ENCODE measurements at regions not wholly inside any gene's neighbourhood (a gene's known extent, or its start where the extent isn't known, plus 50 kb on each side); places are given as distances from the start of the nearest gene placed in this dataset.
"Not testable (repeated sequence)": the region's sequence is repeated elsewhere in the genome, so short reads cannot be mapped to it uniquely, and the experiment has no call there.

- Histone ChIP-seq H3K4me1 (ENCODE audit: control insufficient read depth, insufficient read depth, low read length) (no peaks in the 10 kb centered on the region), H3K4me3 (ENCODE audit: low read depth, low read length) (no peak overlapping the region), H3K9me3 (ENCODE audit: control insufficient read depth, insufficient read depth, low read length) (no peaks in the 10 kb centered on the region), H3K27me3 (ENCODE audit: control insufficient read depth, insufficient read depth, low read length) (no peaks in the 10 kb centered on the region), H3K36me3 (ENCODE audit: control insufficient read depth, insufficient read depth, low read length) (no peaks in the 10 kb centered on the region), H3K27ac (ENCODE audit: low read depth, low read length) (no peak overlapping the region)
- WGBS (ENCODE audit: insufficient coverage) = no CpG with 5 or more reads among the region's 1 CpG
- no peak for DNase-seq (ENCODE audit: low read depth in 4 of 6, low spot score in 6 of 6)
Measured at GRCh38 chr3:22836131-22836530, 367.0 kb upstream of the UBE2E2 start.

GRCh38 chr3:22843854-22844253, 359.3 kb upstream of the UBE2E2 start:
- WGBS (ENCODE audit: insufficient coverage) = no CpG with 5 or more reads among the region's 3 CpGs
- no peak overlapping the region for H3K27ac ChIP-seq (ENCODE audit: low read depth, low read length)
- no peaks in the 10 kb centered on the region for H3K36me3 ChIP-seq (ENCODE audit: control insufficient read depth, insufficient read depth, low read length)
- no peak overlapping the region for H3K4me3 ChIP-seq (ENCODE audit: low read depth, low read length)
- no peak for DNase-seq (ENCODE audit: low read depth in 4 of 6, low spot score in 6 of 6)
- no peaks in the 10 kb centered on the region for H3K4me1 ChIP-seq (ENCODE audit: control insufficient read depth, insufficient read depth, low read length)
- H3K27me3 ChIP-seq (ENCODE audit: control insufficient read depth, insufficient read depth, low read length) = no peaks in the 10 kb centered on the region
- H3K9me3 ChIP-seq (ENCODE audit: control insufficient read depth, insufficient read depth, low read length) = peaks cover 1% of the 10 kb centered on the region

- peak in 3 of 6 donors; percentile 11 to 82 (median 24) for DNase-seq (ENCODE audit: low read depth in 4 of 6, low spot score in 6 of 6)
- 67% methylated on average over 4 of the region's 5 CpGs for WGBS (ENCODE audit: insufficient coverage)
- Histone ChIP-seq H3K9me3 (ENCODE audit: control insufficient read depth, insufficient read depth, low read length) (peaks cover 1% of the 10 kb centered on the region), H3K36me3 (ENCODE audit: control insufficient read depth, insufficient read depth, low read length) (no peaks in the 10 kb centered on the region), H3K4me1 (ENCODE audit: control insufficient read depth, insufficient read depth, low read length) (no peaks in the 10 kb centered on the region), H3K27ac (ENCODE audit: low read depth, low read length) (no peak overlapping the region), H3K27me3 (ENCODE audit: control insufficient read depth, insufficient read depth, low read length) (no peaks in the 10 kb centered on the region), H3K4me3 (ENCODE audit: low read depth, low read length) (no peak overlapping the region)
Measured at GRCh38 chr3:22846566-22846965, 356.6 kb upstream of the UBE2E2 start.

GRCh38 chr3:22849583-22849982, 353.5 kb upstream of the UBE2E2 start:
- H3K4me1 ChIP-seq (ENCODE audit: control insufficient read depth, insufficient read depth, low read length); H3K27ac ChIP-seq (ENCODE audit: low read depth, low read length); H3K9me3 ChIP-seq (ENCODE audit: control insufficient read depth, insufficient read depth, low read length); H3K4me3 ChIP-seq (ENCODE audit: low read depth, low read length); H3K27me3 ChIP-seq (ENCODE audit: control insufficient read depth, insufficient read depth, low read length); DNase-seq (ENCODE audit: low read depth in 4 of 6, low spot score in 6 of 6); H3K36me3 ChIP-seq (ENCODE audit: control insufficient read depth, insufficient read depth, low read length): not testable (repeated sequence)
- WGBS (ENCODE audit: insufficient coverage) = no CpG with 5 or more reads among the region's 6 CpGs

- H3K27me3 ChIP-seq (ENCODE audit: control insufficient read depth, insufficient read depth, low read length) = no peaks in the 10 kb centered on the region
- DNase-seq (ENCODE audit: low read depth in 4 of 6, low spot score in 6 of 6) = peak in 1 of 6 donors; percentile 24
- no peaks in the 10 kb centered on the region for H3K9me3 ChIP-seq (ENCODE audit: control insufficient read depth, insufficient read depth, low read length)
- no peak overlapping the region for H3K4me3 ChIP-seq (ENCODE audit: low read depth, low read length)
- 80% methylated on average over 1 of the region's 3 CpGs for WGBS (ENCODE audit: insufficient coverage)
- no peak overlapping the region for H3K27ac ChIP-seq (ENCODE audit: low read depth, low read length)
- H3K4me1 ChIP-seq (ENCODE audit: control insufficient read depth, insufficient read depth, low read length) = no peaks in the 10 kb centered on the region
- no peaks in the 10 kb centered on the region for H3K36me3 ChIP-seq (ENCODE audit: control insufficient read depth, insufficient read depth, low read length)
Measured at GRCh38 chr3:22856811-22857210, 346.3 kb upstream of the UBE2E2 start.

GRCh38 chr3:22858486-22858885, 344.6 kb upstream of the UBE2E2 start:
- peak in 1 of 6 donors; percentile 24 for DNase-seq (ENCODE audit: low read depth in 4 of 6, low spot score in 6 of 6)
- H3K27me3 ChIP-seq (ENCODE audit: control insufficient read depth, insufficient read depth, low read length) = no peaks in the 10 kb centered on the region
- H3K4me3 ChIP-seq (ENCODE audit: low read depth, low read length) = no peak overlapping the region
- 71% methylated on average over 1 of the region's 2 CpGs for WGBS (ENCODE audit: insufficient coverage)
- H3K9me3 ChIP-seq (ENCODE audit: control insufficient read depth, insufficient read depth, low read length) = no peaks in the 10 kb centered on the region
- H3K36me3 ChIP-seq (ENCODE audit: control insufficient read depth, insufficient read depth, low read length) = no peaks in the 10 kb centered on the region
- no peak overlapping the region for H3K27ac ChIP-seq (ENCODE audit: low read depth, low read length)
- no peaks in the 10 kb centered on the region for H3K4me1 ChIP-seq (ENCODE audit: control insufficient read depth, insufficient read depth, low read length)

- H3K4me3 ChIP-seq (ENCODE audit: low read depth, low read length) = no peak overlapping the region
- H3K36me3 ChIP-seq (ENCODE audit: control insufficient read depth, insufficient read depth, low read length) = no peaks in the 10 kb centered on the region
- H3K27ac ChIP-seq (ENCODE audit: low read depth, low read length) = no peak overlapping the region
- no peaks in the 10 kb centered on the region for H3K4me1 ChIP-seq (ENCODE audit: control insufficient read depth, insufficient read depth, low read length)
- no peak for DNase-seq (ENCODE audit: low read depth in 4 of 6, low spot score in 6 of 6)
- H3K9me3 ChIP-seq (ENCODE audit: control insufficient read depth, insufficient read depth, low read length) = no peaks in the 10 kb centered on the region
- H3K27me3 ChIP-seq (ENCODE audit: control insufficient read depth, insufficient read depth, low read length) = no peaks in the 10 kb centered on the region
Measured at GRCh38 chr3:22859618-22860017, 343.5 kb upstream of the UBE2E2 start.

- WGBS (ENCODE audit: insufficient coverage) = no CpG with 5 or more reads among the region's 3 CpGs
- Histone ChIP-seq H3K9me3 (ENCODE audit: control insufficient read depth, insufficient read depth, low read length) (no peaks in the 10 kb centered on the region), H3K27me3 (ENCODE audit: control insufficient read depth, insufficient read depth, low read length) (no peaks in the 10 kb centered on the region), H3K4me3 (ENCODE audit: low read depth, low read length) (no peak overlapping the region), H3K27ac (ENCODE audit: low read depth, low read length) (no peak overlapping the region), H3K36me3 (ENCODE audit: control insufficient read depth, insufficient read depth, low read length) (no peaks in the 10 kb centered on the region), H3K4me1 (ENCODE audit: control insufficient read depth, insufficient read depth, low read length) (no peaks in the 10 kb centered on the region)
- no peak for DNase-seq (ENCODE audit: low read depth in 4 of 6, low spot score in 6 of 6)
Measured at GRCh38 chr3:22861426-22861825, 341.7 kb upstream of the UBE2E2 start.

GRCh38 chr3:22862111-22862510, 341.0 kb upstream of the UBE2E2 start:
- no peak for DNase-seq (ENCODE audit: low read depth in 4 of 6, low spot score in 6 of 6)

GRCh38 chr3:22882834-22883233, 320.3 kb upstream of the UBE2E2 start:
- H3K4me3 ChIP-seq (ENCODE audit: low read depth, low read length); H3K36me3 ChIP-seq (ENCODE audit: control insufficient read depth, insufficient read depth, low read length); H3K27me3 ChIP-seq (ENCODE audit: control insufficient read depth, insufficient read depth, low read length); H3K9me3 ChIP-seq (ENCODE audit: control insufficient read depth, insufficient read depth, low read length); H3K27ac ChIP-seq (ENCODE audit: low read depth, low read length); DNase-seq (ENCODE audit: low read depth in 4 of 6, low spot score in 6 of 6); H3K4me1 ChIP-seq (ENCODE audit: control insufficient read depth, insufficient read depth, low read length): not testable (repeated sequence)
- WGBS (ENCODE audit: insufficient coverage) = 100% methylated on average over 1 of the region's 2 CpGs

More at GRCh38 chr3:22862111-22862510, 341.0 kb upstream of the UBE2E2 start:
- H3K9me3 ChIP-seq (ENCODE audit: control insufficient read depth, insufficient read depth, low read length) = no peaks in the 10 kb centered on the region
- no peak overlapping the region for H3K4me3 ChIP-seq (ENCODE audit: low read depth, low read length)
- no peaks in the 10 kb centered on the region for H3K4me1 ChIP-seq (ENCODE audit: control insufficient read depth, insufficient read depth, low read length)
- H3K27me3 ChIP-seq (ENCODE audit: control insufficient read depth, insufficient read depth, low read length) = no peaks in the 10 kb centered on the region
- no peaks in the 10 kb centered on the region for H3K36me3 ChIP-seq (ENCODE audit: control insufficient read depth, insufficient read depth, low read length)
- no peak overlapping the region for H3K27ac ChIP-seq (ENCODE audit: low read depth, low read length)
- WGBS (ENCODE audit: insufficient coverage) = 82% methylated on average over 5 of the region's 5 CpGs
